ENCODE measurements at regions not wholly inside any gene's neighbourhood (a gene's known extent, or its start where the extent isn't known, plus 50 kb on each side); places are given as distances from the start of the nearest gene placed in this dataset.

- no peak for TF ChIP-seq CTCF (IDR thresholded peaks at IDR 0.05; ENCODE audit: extremely low read depth, low read depth, low read length)
- no peak for DNase-seq (ENCODE audit: insufficient read length, low spot score, missing footprints)
- Histone ChIP-seq H3K4me2 (ENCODE audit: insufficient read depth, low read length) (no peak overlapping the region), H3K27ac (ENCODE audit: low read depth, low read length) (no peak overlapping the region), H3K27me3 (ENCODE audit: insufficient read depth, low read length) (no peaks in the 10 kb centered on the region), H3K9me3 (ENCODE audit: low read depth, low read length) (peaks cover 2% of the 10 kb centered on the region), H4K20me1 (ENCODE audit: insufficient read depth, low read length) (no peaks in the 10 kb centered on the region), H3K4me1 (ENCODE audit: insufficient read depth, low read length) (no peaks in the 10 kb centered on the region), H3K79me2 (ENCODE audit: insufficient read depth, low read length) (no peaks in the 10 kb centered on the region), H3K4me3 (ENCODE audit: insufficient read depth, low read length) (no peak overlapping the region), H2AFZ (ENCODE audit: low read length) (no peak overlapping the region), H3K36me3 (ENCODE audit: insufficient read depth, low read length) (no peaks in the 10 kb centered on the region)
Measured at GRCh38 chr7:159253657-159254056, 109.0 kb upstream of the VIPR2 start.

GRCh38 chr7:159250471-159250870 is 105.8 kb upstream of the VIPR2 start:
- H2AFZ ChIP-seq (ENCODE audit: low read length), result no peak overlapping the region
- no peak for DNase-seq (ENCODE audit: insufficient read length, low spot score, missing footprints)
- peaks cover 2% of the 10 kb centered on the region for H3K9me3 ChIP-seq (ENCODE audit: low read depth, low read length)
- H3K79me2 ChIP-seq (ENCODE audit: insufficient read depth, low read length), result no peaks in the 10 kb centered on the region
- H3K27me3 ChIP-seq (ENCODE audit: insufficient read depth, low read length), result no peaks in the 10 kb centered on the region
- no peak overlapping the region for H3K27ac ChIP-seq (ENCODE audit: low read depth, low read length)
- TF ChIP-seq CTCF (IDR thresholded peaks at IDR 0.05; ENCODE audit: extremely low read depth, low read depth, low read length), result no peak
- no peaks in the 10 kb centered on the region for H4K20me1 ChIP-seq (ENCODE audit: insufficient read depth, low read length)
- H3K4me3 ChIP-seq (ENCODE audit: insufficient read depth, low read length), result no peak overlapping the region
- no peaks in the 10 kb centered on the region for H3K36me3 ChIP-seq (ENCODE audit: insufficient read depth, low read length)
- no peaks in the 10 kb centered on the region for H3K4me1 ChIP-seq (ENCODE audit: insufficient read depth, low read length)
- no peak overlapping the region for H3K4me2 ChIP-seq (ENCODE audit: insufficient read depth, low read length)

- Histone ChIP-seq H3K9me3 (ENCODE audit: low read depth, low read length) (peaks cover 2% of the 10 kb centered on the region), H3K27me3 (ENCODE audit: insufficient read depth, low read length) (no peaks in the 10 kb centered on the region), H3K4me1 (ENCODE audit: insufficient read depth, low read length) (no peaks in the 10 kb centered on the region), H4K20me1 (ENCODE audit: insufficient read depth, low read length) (no peaks in the 10 kb centered on the region), H3K4me2 (ENCODE audit: insufficient read depth, low read length) (no peak overlapping the region), H3K79me2 (ENCODE audit: insufficient read depth, low read length) (no peaks in the 10 kb centered on the region), H3K4me3 (ENCODE audit: insufficient read depth, low read length) (no peak overlapping the region), H3K36me3 (ENCODE audit: insufficient read depth, low read length) (no peaks in the 10 kb centered on the region), H2AFZ (ENCODE audit: low read length) (no peak overlapping the region), H3K27ac (ENCODE audit: low read depth, low read length) (no peak overlapping the region)
- no peak for DNase-seq (ENCODE audit: insufficient read length, low spot score, missing footprints)
- TF ChIP-seq CTCF (IDR thresholded peaks at IDR 0.05; ENCODE audit: extremely low read depth, low read depth, low read length), result no peak
Measured at GRCh38 chr7:159249671-159250070, 105.0 kb upstream of the VIPR2 start.

- H3K36me3 ChIP-seq (ENCODE audit: insufficient read depth, low read length), result no peaks in the 10 kb centered on the region
- no peak overlapping the region for H3K4me3 ChIP-seq (ENCODE audit: insufficient read depth, low read length)
- DNase-seq (ENCODE audit: insufficient read length, low spot score, missing footprints), result no peak
- no peak overlapping the region for H2AFZ ChIP-seq (ENCODE audit: low read length)
- no peak overlapping the region for H3K4me2 ChIP-seq (ENCODE audit: insufficient read depth, low read length)
- no peak overlapping the region for H3K27ac ChIP-seq (ENCODE audit: low read depth, low read length)
- no peaks in the 10 kb centered on the region for H3K79me2 ChIP-seq (ENCODE audit: insufficient read depth, low read length)
- no peak for TF ChIP-seq CTCF (IDR thresholded peaks at IDR 0.05; ENCODE audit: extremely low read depth, low read depth, low read length)
- no peaks in the 10 kb centered on the region for H4K20me1 ChIP-seq (ENCODE audit: insufficient read depth, low read length)
- H3K9me3 ChIP-seq (ENCODE audit: low read depth, low read length), result no peaks in the 10 kb centered on the region
- H3K4me1 ChIP-seq (ENCODE audit: insufficient read depth, low read length), result no peaks in the 10 kb centered on the region
- H3K27me3 ChIP-seq (ENCODE audit: insufficient read depth, low read length), result no peaks in the 10 kb centered on the region
Measured at GRCh38 chr7:159247910-159248309, 103.2 kb upstream of the VIPR2 start.

Data from osteoblast (primary cell).